GM19351 (cell line): ENCODE measurements at regions not wholly inside any gene's neighbourhood (a gene's known extent, or its start where the extent isn't known, plus 50 kb on each side); places are given as distances from the start of the nearest gene placed in this dataset.

Experiments used
- ATAC-seq: cut with Tn5 transposase; IDR thresholded peaks from one replicate; pipeline ENCODE4 v1.9.1; 2021; ENCODE audit warnings: mild to moderate bottlenecking, moderate library complexity; ENCODE audit not compliant: unreplicated experiment

GRCh38 chr10:128694168-128694850 lies 568.1 kb upstream of the MKI67 start:
- no peak for ATAC-seq

GRCh38 chr10:128694851-128695725 lies 568.9 kb upstream of the MKI67 start:
- ATAC-seq, result no peak

- no peak for ATAC-seq
These were observed 569.7 kb upstream of the MKI67 start for GRCh38 chr10:128695931-128696330.

- ATAC-seq, result no peak
These were observed 571.2 kb upstream of the MKI67 start for GRCh38 chr10:128697437-128697836.

- no peak for ATAC-seq
These were observed 575.2 kb upstream of the MKI67 start for GRCh38 chr10:128701381-128701780.

- no peak for ATAC-seq
These were observed 575.6 kb upstream of the MKI67 start for GRCh38 chr10:128701837-128702236.

- no peak for ATAC-seq
These were observed 578.5 kb upstream of the MKI67 start for GRCh38 chr10:128704716-128705115.

GRCh38 chr10:128708182-128708581 lies 582.0 kb upstream of the MKI67 start:
- no peak for ATAC-seq

- no peak for ATAC-seq
These were observed 583.5 kb upstream of the MKI67 start for GRCh38 chr10:128709686-128710085.

GRCh38 chr10:128710098-128710797 lies 584.0 kb upstream of the MKI67 start:
- no peak for ATAC-seq

GRCh38 chr10:128710798-128711183 lies 584.6 kb upstream of the MKI67 start:
- ATAC-seq, result no peak

- no peak for ATAC-seq
These were observed 585.6 kb upstream of the MKI67 start for GRCh38 chr10:128711806-128712205.

GRCh38 chr10:128712661-128713400 lies 586.6 kb upstream of the MKI67 start:
- no peak for ATAC-seq

- no peak for ATAC-seq
These were observed 587.2 kb upstream of the MKI67 start for GRCh38 chr10:128713471-128713870.

- no peak for ATAC-seq
These were observed 587.8 kb upstream of the MKI67 start for GRCh38 chr10:128713874-128714570.

- ATAC-seq, result no peak
These were observed 588.6 kb upstream of the MKI67 start for GRCh38 chr10:128714644-128715415.

- no peak for ATAC-seq
These were observed 590.0 kb upstream of the MKI67 start for GRCh38 chr10:128716181-128716580.

- no peak for ATAC-seq
These were observed 595.8 kb upstream of the MKI67 start for GRCh38 chr10:128721963-128722445.

- no peak for ATAC-seq
These were observed 596.7 kb upstream of the MKI67 start for GRCh38 chr10:128722947-128723346.
